ENCODE measurements at regions not wholly inside any gene's neighbourhood (a gene's known extent, or its start where the extent isn't known, plus 50 kb on each side); places are given as distances from the start of the nearest gene placed in this dataset.

- TF ChIP-seq RFX5 (IDR thresholded peaks at IDR 0.05; ENCODE audit: low read length) (no peak), NFIC (IDR thresholded peaks at IDR 0.05; ENCODE audit: borderline replicate concordance) (no peak), CTCF (IDR thresholded peaks at IDR 0.05) (no peak), RAD21 (IDR thresholded peaks at IDR 0.05; ENCODE audit: low read length) (no peak), CHD2 (IDR thresholded peaks at IDR 0.05; ENCODE audit: low read length, partially characterized antibody) (no peak), POLR2AphosphoS5 (IDR thresholded peaks at IDR 0.05; ENCODE audit: low read depth, low read length) (no peak), MAX (IDR thresholded peaks at IDR 0.05; ENCODE audit: low read depth) (no peak), EZH2phosphoT487 (IDR thresholded peaks at IDR 0.05; ENCODE audit: borderline replicate concordance, low read depth) (no peak), PBX3 (IDR thresholded peaks at IDR 0.05) (no peak), YY1 (IDR thresholded peaks at IDR 0.05; ENCODE audit: low read depth) (no peak), TCF12 (IDR thresholded peaks at IDR 0.05) (no peak), EP300 (IDR thresholded peaks at IDR 0.05; ENCODE audit: borderline replicate concordance in 1 of 2, low read depth in 1 of 2, low read length in 1 of 2) (no peak), RXRA (IDR thresholded peaks at IDR 0.05; ENCODE audit: borderline replicate concordance, low read depth) (no peak), ZBTB33 (IDR thresholded peaks at IDR 0.05; ENCODE audit: borderline replicate concordance, low read depth) (no peak)
These were observed 285.6 kb downstream of the SMAD2 start for GRCh38 chr18:47644896-47645295.

Data from SK-N-SH (cell line).